ENCODE measurements at regions not wholly inside any gene's neighbourhood (a gene's known extent, or its start where the extent isn't known, plus 50 kb on each side); places are given as distances from the start of the nearest gene placed in this dataset.

- TF ChIP-seq POLR2AphosphoS5 (IDR thresholded peaks at IDR 0.05; ENCODE audit: low read depth, low read length) (no peak), SIN3A (IDR thresholded peaks at IDR 0.05; ENCODE audit: borderline replicate concordance, insufficient read depth, low read length) (no peak)
These were observed 58.5 kb upstream of the PJA2 start for GRCh38 chr5:109468288-109468676.

All from PFSK-1 (cell line).